Esophagus squamous epithelium (tissue), 4 donors: ENCODE measurements at regions not wholly inside any gene's neighbourhood (a gene's known extent, or its start where the extent isn't known, plus 50 kb on each side); places are given as distances from the start of the nearest gene placed in this dataset.

Source experiments
- POLR2A ChIP-seq, 4 donors: fragments of 450-650 bp; IDR thresholded peaks; one replicate each; pipeline ENCODE4 v1.6.1; 2017; ENCODE audit warnings: antibody characterized with exemption in 4 of 4, mild to moderate bottlenecking in 4 of 4, moderate library complexity in 3 of 4
- TF ChIP-seq, protein P1 (sequence below), 6 experiments: fragments of 450-650 bp in 4 of 6; fragments of 200-600 bp in 2 of 6; sonication (generic) in 2 of 6; IDR thresholded peaks; one replicate each; pipeline ENCODE4 v1.5.1; 2016 to 2019; ENCODE audit warnings: antibody characterized with exemption in 6 of 6, mild to moderate bottlenecking in 4 of 6, moderate library complexity in 4 of 6

DNA sequence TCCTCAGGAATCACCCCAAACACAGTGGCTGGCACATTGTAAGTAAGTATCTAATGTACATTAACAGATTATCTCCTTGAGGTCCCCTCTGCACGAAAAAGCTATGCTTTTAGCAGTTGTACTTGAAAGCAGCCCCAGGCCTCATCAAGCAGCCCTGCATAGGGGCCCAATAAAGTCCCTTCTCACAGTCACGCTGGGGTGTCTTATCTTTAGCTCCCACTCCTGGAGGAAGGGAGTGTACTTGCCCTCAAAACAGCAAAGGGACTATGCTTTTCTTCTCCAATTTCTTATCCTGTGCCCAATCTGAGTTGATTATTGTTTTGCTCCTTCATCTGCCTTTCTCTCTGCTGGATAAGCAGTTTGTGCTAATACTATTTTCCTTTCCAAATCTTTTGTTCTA lies 168.8 kb upstream of the PLXNA2 start:
- no peak for TF ChIP-seq POLR2A (IDR thresholded peaks at IDR 0.05)
- TF ChIP-seq, protein P1, sequence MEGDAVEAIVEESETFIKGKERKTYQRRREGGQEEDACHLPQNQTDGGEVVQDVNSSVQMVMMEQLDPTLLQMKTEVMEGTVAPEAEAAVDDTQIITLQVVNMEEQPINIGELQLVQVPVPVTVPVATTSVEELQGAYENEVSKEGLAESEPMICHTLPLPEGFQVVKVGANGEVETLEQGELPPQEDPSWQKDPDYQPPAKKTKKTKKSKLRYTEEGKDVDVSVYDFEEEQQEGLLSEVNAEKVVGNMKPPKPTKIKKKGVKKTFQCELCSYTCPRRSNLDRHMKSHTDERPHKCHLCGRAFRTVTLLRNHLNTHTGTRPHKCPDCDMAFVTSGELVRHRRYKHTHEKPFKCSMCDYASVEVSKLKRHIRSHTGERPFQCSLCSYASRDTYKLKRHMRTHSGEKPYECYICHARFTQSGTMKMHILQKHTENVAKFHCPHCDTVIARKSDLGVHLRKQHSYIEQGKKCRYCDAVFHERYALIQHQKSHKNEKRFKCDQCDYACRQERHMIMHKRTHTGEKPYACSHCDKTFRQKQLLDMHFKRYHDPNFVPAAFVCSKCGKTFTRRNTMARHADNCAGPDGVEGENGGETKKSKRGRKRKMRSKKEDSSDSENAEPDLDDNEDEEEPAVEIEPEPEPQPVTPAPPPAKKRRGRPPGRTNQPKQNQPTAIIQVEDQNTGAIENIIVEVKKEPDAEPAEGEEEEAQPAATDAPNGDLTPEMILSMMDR (IDR thresholded peaks at IDR 0.05) = no peak
